Peyer's patch (tissue), 4 donors: ENCODE measurements at regions not wholly inside any gene's neighbourhood (a gene's known extent, or its start where the extent isn't known, plus 50 kb on each side); places are given as distances from the start of the nearest gene placed in this dataset.

Source experiments
- CTCF ChIP-seq, 6 experiments: fragments of 450-650 bp in 4 of 6; fragments of 200-600 bp in 2 of 6; sonication (generic) in 1 of 6; IDR thresholded peaks; one replicate each; pipeline ENCODE4 v1.5.1; 2017 to 2019; ENCODE audit warnings: antibody characterized with exemption in 6 of 6, mild to moderate bottlenecking in 3 of 6, moderate library complexity in 1 of 6
- POLR2A ChIP-seq, 2 donors: fragments of 450-650 bp; IDR thresholded peaks; one replicate each; pipeline ENCODE4 v1.5.1; 2017; ENCODE audit warnings: antibody characterized with exemption in 2 of 2, mild to moderate bottlenecking in 2 of 2, moderate library complexity in 2 of 2

- TF ChIP-seq POLR2A (IDR thresholded peaks at IDR 0.05) (no peak), CTCF (IDR thresholded peaks at IDR 0.05) (no peak)
Observed at GRCh38 chr2:192357217-192357616, 162.5 kb upstream of the TMEFF2 start.
